ENCODE measurements at regions not wholly inside any gene's neighbourhood (a gene's known extent, or its start where the extent isn't known, plus 50 kb on each side); places are given as distances from the start of the nearest gene placed in this dataset.
"Not testable (repeated sequence)": the region's sequence is repeated elsewhere in the genome, so short reads cannot be mapped to it uniquely, and the experiment has no call there.

- not testable (repeated sequence) for TF ChIP-seq CTCF (conservative IDR thresholded peaks at IDR 0.05); EZH2 (IDR thresholded peaks at IDR 0.05; ENCODE audit: low read depth)
Observed at GRCh38 chr9:41359116-41359515, 170.0 kb upstream of the ZNG1F start.
